A549 (cell line): ENCODE measurements at regions not wholly inside any gene's neighbourhood (a gene's known extent, or its start where the extent isn't known, plus 50 kb on each side); places are given as distances from the start of the nearest gene placed in this dataset.

Experiments used
- ATAC-seq, 2 experiments: fragments of 200-7000 bp in 1 of 2; fragments of >200 bp in 1 of 2; cut with Nextera tagmentation in 1 of 2; cut with Tn5 transposase in 1 of 2; 3 replicates each; pipeline versions ENCODE4 v1.8.0 to v1.9.1; 2018 to 2020; ENCODE audit warnings: mild to moderate bottlenecking in 1 of 2, moderate library complexity in 1 of 2
- CTCF ChIA-PET: fragments of 300-600 bp; sonication (Branson Sonifier 250); formaldehyde crosslinking; extraction: SDS; loops from one replicate; lab custom pipeline; 2021; ENCODE audit warnings: antibody characterized with exemption, inconsistent platforms; lab: Yijun Ruan, JAX
- POLR2A ChIA-PET: fragments of 350-600 bp; formaldehyde crosslinking; extraction: SDS; loops from one replicate; lab custom pipeline; 2021; ENCODE audit warnings: antibody characterized with exemption, inconsistent platforms; lab: Yijun Ruan, JAX
- DNase-seq, 2 experiments: peaks; one replicate each; pipeline versions ENCODE4 v3.0.0 to v3.0.0-alpha.2; 2011 to 2016; ENCODE audit warnings: low read depth in 1 of 2, low spot score in 1 of 2
- FAIRE-seq: peaks from 2 replicates; lab custom pipeline; 2011; peaks lifted over from hg19 to GRCh38; lab: Jason Lieb, UNC
- H3K27ac ChIP-seq, 2 experiments: fragments of >200 bp; sonication (Bioruptor Twin); formaldehyde crosslinking; 3 replicates each; pipeline ENCODE4 v1.5.1; 2016 to 2017
- H3K4me1 ChIP-seq: fragments of >200 bp; sonication (Bioruptor Twin); formaldehyde crosslinking; 3 replicates; pipeline ENCODE4 v1.6.1; 2016
- H3K4me2 ChIP-seq: fragments of >200 bp; sonication (Bioruptor Twin); formaldehyde crosslinking; 3 replicates; pipeline ENCODE4 v1.6.1; 2016
- H3K4me3 ChIP-seq: fragments of >200 bp; sonication (Bioruptor Twin); formaldehyde crosslinking; 3 replicates; pipeline ENCODE4 v1.5.1; 2016
- H3K9me3 ChIP-seq: fragments of >200 bp; sonication (Bioruptor Twin); formaldehyde crosslinking; 3 replicates; pipeline ENCODE4 v1.6.1; 2016
- BHLHE40 ChIP-seq: IDR thresholded peaks from 2 replicates; pipeline ENCODE4 v1.6.1; 2012; ENCODE audit warnings: low read depth, low read length, inconsistent platforms
- CBX2 ChIP-seq: fragments of 200-600 bp; sonication (generic); IDR thresholded peaks from 2 replicates; pipeline ENCODE4 v1.6.1; 2016; ENCODE audit warnings: low read depth, mild to moderate bottlenecking, borderline replicate concordance
- CBX8 ChIP-seq: fragments of 200-600 bp; sonication (generic); IDR thresholded peaks from 2 replicates; pipeline ENCODE4 v1.6.1; 2016
- CHD4 ChIP-seq: fragments of 200-600 bp; sonication (generic); IDR thresholded peaks from 2 replicates; pipeline ENCODE4 v1.6.1; 2016; ENCODE audit warnings: antibody characterized with exemption, mild to moderate bottlenecking, borderline replicate concordance
- E2F6 ChIP-seq: IDR thresholded peaks from 2 replicates; pipeline ENCODE4 v1.6.1; 2012; ENCODE audit warnings: low read depth, borderline replicate concordance
- ELK1 ChIP-seq: fragments of 150-350 bp; IDR thresholded peaks from 2 replicates; pipeline ENCODE4 v1.6.1; 2014; ENCODE audit warnings: low read depth, mild to moderate bottlenecking, low read length
- ESRRA ChIP-seq: fragments of 150-350 bp; IDR thresholded peaks from 2 replicates; pipeline ENCODE4 v1.6.1; 2014; ENCODE audit warnings: mild to moderate bottlenecking, low read length, borderline replicate concordance
- FOSB ChIP-seq: fragments of 250-450 bp; sonication (Bioruptor Pico); IDR thresholded peaks from 2 replicates; pipeline ENCODE4 v1.5.0; 2020; ENCODE audit warnings: mild to moderate bottlenecking, moderate library complexity
- FOSL2 ChIP-seq, 2 experiments: fragments of 450-650 bp in 1 of 2; fragments of >200 bp in 1 of 2; sonication (Bioruptor Twin) in 1 of 2; formaldehyde crosslinking; IDR thresholded peaks; 2 replicates each; pipeline versions ENCODE4 v1.5.0 to v1.6.1; 2016 to 2020; ENCODE audit warnings: mild to moderate bottlenecking in 1 of 2, moderate library complexity in 1 of 2
- HDAC2 ChIP-seq: fragments of 200-600 bp; sonication (generic); IDR thresholded peaks from 2 replicates; pipeline ENCODE4 v1.6.1; 2016
- HOXB5 ChIP-seq: fragments of 250-450 bp; sonication (Bioruptor Pico); IDR thresholded peaks from 2 replicates; pipeline ENCODE4 v1.5.0; 2020; ENCODE audit warnings: mild to moderate bottlenecking, moderate library complexity
- JUN ChIP-seq, 2 experiments: fragments of >200 bp; sonication (Bioruptor Twin); formaldehyde crosslinking; IDR thresholded peaks; 2 replicates in 1 of 2; 3 replicates in 1 of 2; pipeline ENCODE4 v1.6.1; 2016 to 2017
- JUNB ChIP-seq: fragments of >200 bp; sonication (Bioruptor Twin); formaldehyde crosslinking; IDR thresholded peaks from 2 replicates; pipeline ENCODE4 v1.6.1; 2016
- KDM5A ChIP-seq: fragments of 200-600 bp; sonication (generic); IDR thresholded peaks from 2 replicates; pipeline ENCODE4 v1.6.1; 2016; ENCODE audit warnings: antibody characterized with exemption, mild to moderate bottlenecking
- MAFK ChIP-seq: fragments of 450-650 bp; IDR thresholded peaks from 2 replicates; pipeline ENCODE4 v1.6.1; 2014; ENCODE audit not compliant: partially characterized antibody
- MYC ChIP-seq: IDR thresholded peaks from 2 replicates; pipeline ENCODE4 v1.6.1; 2012; ENCODE audit warnings: mild to moderate bottlenecking, inconsistent platforms, low read length, improper control_type of control experiment, borderline replicate concordance
- NFE2L2 ChIP-seq: fragments of 150-350 bp; conservative IDR thresholded peaks from 2 replicates; pipeline ENCODE4 v1.6.1; 2014; ENCODE audit warnings: low read length
- NPAS2 ChIP-seq: fragments of 250-450 bp; sonication (Bioruptor Pico); IDR thresholded peaks from 2 replicates; pipeline ENCODE4 v1.8.0; 2022; ENCODE audit warnings: mild to moderate bottlenecking, moderate library complexity, borderline replicate concordance
- NR3C1 ChIP-seq: fragments of >200 bp; sonication (Bioruptor Twin); formaldehyde crosslinking; IDR thresholded peaks from 3 replicates; pipeline ENCODE4 v1.6.1; 2017
- PBX3 ChIP-seq: IDR thresholded peaks from 2 replicates; pipeline ENCODE4 v1.6.1; 2012
- POLR2A ChIP-seq: IDR thresholded peaks from 2 replicates; pipeline ENCODE4 v1.6.1; 2012; ENCODE audit warnings: mild to moderate bottlenecking, low read length
- POLR2AphosphoS2 ChIP-seq: conservative IDR thresholded peaks from 2 replicates; pipeline ENCODE4 v1.6.1; 2012; ENCODE audit warnings: low read length, improper control_type of control experiment, inconsistent platforms
- RCOR1 ChIP-seq: fragments of 150-350 bp; IDR thresholded peaks from 2 replicates; pipeline ENCODE4 v1.6.1; 2014; ENCODE audit warnings: antibody characterized with exemption, low read length, low read depth
- TP53 ChIP-seq: fragments of 250-450 bp; sonication (Bioruptor Pico); IDR thresholded peaks from 2 replicates; pipeline ENCODE4 v1.5.0; 2021; ENCODE audit warnings: mild to moderate bottlenecking, moderate library complexity
- ZC3H11A ChIP-seq: fragments of 450-650 bp; IDR thresholded peaks from 2 replicates; pipeline ENCODE4 v1.6.1; 2014; ENCODE audit warnings: antibody characterized with exemption, mild to moderate bottlenecking
- ZFP36 ChIP-seq: fragments of 450-650 bp; IDR thresholded peaks from 2 replicates; pipeline ENCODE4 v1.6.1; 2014; ENCODE audit warnings: borderline replicate concordance; ENCODE audit not compliant: partially characterized antibody
- ZNF302 ChIP-seq: fragments of 250-450 bp; sonication (Bioruptor Pico); IDR thresholded peaks from 2 replicates; pipeline ENCODE4 v1.9.0; 2021; ENCODE audit warnings: inconsistent platforms, mild to moderate bottlenecking, moderate library complexity
- ZSCAN20 ChIP-seq: fragments of 250-450 bp; sonication (Bioruptor Pico); IDR thresholded peaks from 2 replicates; pipeline ENCODE4 v1.8.0; 2022; ENCODE audit warnings: mild to moderate bottlenecking, moderate library complexity
- WGBS: methylation state at CpG from one replicate; pipeline ENCODE4 v1.1.6; 2017; ENCODE audit errors: missing lambda C conversion rate; 5-methylcytosine and 5-hydroxymethylcytosine counted together

- H3K9me3 ChIP-seq = no peaks in the 10 kb centered on the region
- FAIRE-seq (no peak), ATAC-seq (no peak), DNase-seq (no peak)
- POLR2A ChIA-PET = no interaction called here
- no peak overlapping the region for H3K4me3 ChIP-seq
- CTCF ChIA-PET = no interaction called here
- peaks cover 28% of the 10 kb centered on the region for H3K4me1 ChIP-seq
- H3K27ac ChIP-seq = peak overlapping the region in 1 of 2 experiments; percentile 63; a peak in 2 of 6 replicates
- no peak overlapping the region for H3K4me2 ChIP-seq
- TF ChIP-seq ZNF302 (CRISPR knock-in tag) (no peak), NFE2L2 (no peak), E2F6 (no peak), MAFK (no peak), POLR2A (no peak), ESRRA (no peak), NPAS2 (CRISPR knock-in tag) (no peak), ZC3H11A (no peak), JUNB (no peak), FOSL2 (IDR thresholded peaks at IDR 0.05) (no peak), FOSL2 (CRISPR knock-in tag; IDR thresholded peaks at IDR 0.05) (no peak), CBX8 (no peak), RCOR1 (no peak), ZSCAN20 (CRISPR knock-in tag) (no peak)
- 42% methylated on average over 8 of the region's 8 CpGs for WGBS
Measured at GRCh38 chr14:98958632-98959031, 313.4 kb downstream of the BCL11B start.

- FAIRE-seq = no peak
Measured at GRCh38 chr14:98959410-98959809, 312.6 kb downstream of the BCL11B start.

GRCh38 chr14:98959958-98960616, 311.9 kb downstream of the BCL11B start:
- DNase-seq = no peak
- Histone ChIP-seq H3K27ac (no peak overlapping the region), H3K4me1 (peaks cover 20% of the 10 kb centered on the region), H3K4me2 (no peak overlapping the region), H3K9me3 (no peaks in the 10 kb centered on the region), H3K4me3 (no peak overlapping the region)
- no peak for ATAC-seq
- ChIA-PET POLR2A (no interaction called here), CTCF (no interaction called here)
- 76% methylated on average over 12 of the region's 12 CpGs for WGBS
- FAIRE-seq = no peak
- TF ChIP-seq CHD4 (no peak), HDAC2 (no peak), PBX3 (no peak), TP53 (CRISPR knock-in tag) (no peak), ZFP36 (no peak), CBX8 (no peak), ELK1 (no peak), JUN (IDR thresholded peaks at IDR 0.05) (no peak), POLR2A (no peak)

More at GRCh38 chr14:98959410-98959809, 312.6 kb downstream of the BCL11B start:
- Histone ChIP-seq H3K4me1 (peaks cover 24% of the 10 kb centered on the region), H3K4me3 (no peak overlapping the region), H3K4me2 (no peak overlapping the region), H3K9me3 (no peaks in the 10 kb centered on the region), H3K27ac (no peak overlapping the region)
- no peak for TF ChIP-seq KDM5A
- TF ChIP-seq HOXB5 (CRISPR knock-in tag) = no peak
- no peak for TF ChIP-seq MYC
- no peak for TF ChIP-seq CBX2
- TF ChIP-seq RCOR1 = no peak
- no peak for TF ChIP-seq NR3C1
- TF ChIP-seq FOSB (CRISPR knock-in tag) = no peak
- TF ChIP-seq BHLHE40 = no peak
- no peak for TF ChIP-seq POLR2AphosphoS2
- ATAC-seq = no peak
- ChIA-PET POLR2A (no interaction called here), CTCF (no interaction called here)
- WGBS = 68% methylated on average over 6 of the region's 6 CpGs
- DNase-seq = no peak
